ENCODE measurements at regions not wholly inside any gene's neighbourhood (a gene's known extent, or its start where the extent isn't known, plus 50 kb on each side); places are given as distances from the start of the nearest gene placed in this dataset.

DNA sequence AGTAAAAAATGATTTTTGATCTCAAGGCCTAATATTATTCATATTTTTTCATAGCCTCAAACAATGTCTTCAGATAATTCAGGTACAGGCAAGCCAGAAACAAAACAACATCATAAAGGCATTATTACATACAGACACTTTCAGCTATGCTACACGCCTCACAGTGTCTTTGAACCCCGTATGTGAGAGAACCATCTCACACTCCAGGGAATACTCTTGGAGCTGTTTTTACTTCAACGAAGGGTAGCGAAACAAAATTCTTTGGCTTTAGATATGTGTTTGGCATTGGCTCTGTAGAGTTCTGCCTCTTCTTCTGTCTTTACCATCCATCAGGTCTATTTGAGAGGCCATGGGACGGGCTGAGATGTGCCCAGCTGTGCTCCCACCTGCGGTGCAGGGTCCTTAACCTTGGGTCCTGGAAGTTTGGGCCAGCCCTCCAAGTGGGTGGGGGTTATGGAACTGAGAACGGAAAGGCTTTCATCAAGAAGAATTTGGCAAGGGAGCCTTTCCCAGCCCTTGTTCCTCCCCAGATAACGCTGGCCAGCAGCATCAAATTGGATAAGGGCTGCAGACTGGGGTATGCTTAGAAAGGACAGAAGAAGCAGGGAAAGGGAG lies 276.9 kb downstream of the TCF7L2 start:
- in situ Hi-C loops (cut with MboI) (no loop called here), intact Hi-C loops (cut with micrococcal nuclease) (no loop called here)
- CTCF ChIA-PET (ENCODE audit: low intra/inter-chr PET ratio): no interaction called here
- H3K79me2 ChIP-seq (ENCODE audit: control insufficient read depth, insufficient read depth, low read length): no peaks in the 10 kb centered on the region
- BruUV-seq (replicated peaks): no TSS peak
- 0 out of 2 replicates have a peak, but pooled peaks cover 3% of the 10 kb centered on the region for H4K20me1 ChIP-seq (replicated peaks; ENCODE audit: control insufficient read depth, insufficient read depth, low read length)
- DNase-seq (ENCODE audit: extremely low read depth in 1 of 4, low spot score in 3 of 4) (no peak), ATAC-seq (no peak), FAIRE-seq (no peak)
- H3K9ac ChIP-seq (ENCODE audit: insufficient read depth in 1 of 2, low read depth in 2 of 2, low read length in 2 of 2): no peak overlapping the region
- WGBS (ENCODE audit: insufficient coverage, low coverage, missing lambda C conversion rate): 1% methylated on average over 8 of the region's 8 CpGs
- H3K4me1 ChIP-seq (replicated peaks in 1 of 2; ENCODE audit: control insufficient read depth in 2 of 2, insufficient read depth in 2 of 2, low read length in 2 of 2): no peaks in the 10 kb centered on the region
- no peaks in the 10 kb centered on the region for H3K9me3 ChIP-seq (replicated peaks; ENCODE audit: control insufficient read depth, insufficient read depth, low read depth, low read length)
- POLR2A ChIA-PET: no interaction called here
- no peak overlapping the region for H3K4me3 ChIP-seq
- peaks cover 0 to 22% of the 10 kb centered on the region in 2 experiments; a peak in 3 of 5 replicates for H3K27me3 ChIP-seq (ENCODE audit: control insufficient read depth in 2 of 2, insufficient read depth in 2 of 2, low read length in 2 of 2)
- H3K4me2 ChIP-seq (ENCODE audit: insufficient read depth, low read length): no peak overlapping the region
- no peaks in the 10 kb centered on the region for H3K36me3 ChIP-seq (ENCODE audit: control insufficient read depth, insufficient read depth, low read length)
- H3K9me1 ChIP-seq (ENCODE audit: control insufficient read depth, insufficient read depth, low read length): no peaks in the 10 kb centered on the region
- H2AFZ ChIP-seq (ENCODE audit: low read depth, low read length): no peak overlapping the region
- no peak overlapping the region for H3K27ac ChIP-seq (ENCODE audit: extremely low read depth, low read depth, low read length)
- TF ChIP-seq ZKSCAN1 (IDR thresholded peaks at IDR 0.05; ENCODE audit: low read depth, low read length) (no peak), ZNF274 (IDR thresholded peaks at IDR 0.05; ENCODE audit: borderline replicate concordance, low read depth, low read length) (no peak), SMAD4 (CRISPR knock-in tag; conservative IDR thresholded peaks at IDR 0.05) (no peak), NFYB (IDR thresholded peaks at IDR 0.05; ENCODE audit: extremely low read depth, insufficient read length) (no peak), ZBED1 (IDR thresholded peaks at IDR 0.05) (no peak), PHF20 (IDR thresholded peaks at IDR 0.05; ENCODE audit: partially characterized antibody) (no peak), STAT5A (IDR thresholded peaks at IDR 0.05; ENCODE audit: borderline replicate concordance, low read length) (no peak), ZNF175 (CRISPR knock-in tag; IDR thresholded peaks at IDR 0.05; ENCODE audit: low read depth) (no peak), CBFA2T2 (conservative IDR thresholded peaks at IDR 0.05) (no peak), PYGO2 (tag; IDR thresholded peaks at IDR 0.05) (no peak), TFAM (CRISPR knock-in tag; conservative IDR thresholded peaks at IDR 0.05) (no peak)
- TF ChIP-seq, protein P1, sequence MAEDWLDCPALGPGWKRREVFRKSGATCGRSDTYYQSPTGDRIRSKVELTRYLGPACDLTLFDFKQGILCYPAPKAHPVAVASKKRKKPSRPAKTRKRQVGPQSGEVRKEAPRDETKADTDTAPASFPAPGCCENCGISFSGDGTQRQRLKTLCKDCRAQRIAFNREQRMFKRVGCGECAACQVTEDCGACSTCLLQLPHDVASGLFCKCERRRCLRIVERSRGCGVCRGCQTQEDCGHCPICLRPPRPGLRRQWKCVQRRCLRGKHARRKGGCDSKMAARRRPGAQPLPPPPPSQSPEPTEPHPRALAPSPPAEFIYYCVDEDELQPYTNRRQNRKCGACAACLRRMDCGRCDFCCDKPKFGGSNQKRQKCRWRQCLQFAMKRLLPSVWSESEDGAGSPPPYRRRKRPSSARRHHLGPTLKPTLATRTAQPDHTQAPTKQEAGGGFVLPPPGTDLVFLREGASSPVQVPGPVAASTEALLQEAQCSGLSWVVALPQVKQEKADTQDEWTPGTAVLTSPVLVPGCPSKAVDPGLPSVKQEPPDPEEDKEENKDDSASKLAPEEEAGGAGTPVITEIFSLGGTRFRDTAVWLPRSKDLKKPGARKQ (CRISPR knock-in tag; IDR thresholded peaks at IDR 0.05): no peak
- TF ChIP-seq, protein P2, sequence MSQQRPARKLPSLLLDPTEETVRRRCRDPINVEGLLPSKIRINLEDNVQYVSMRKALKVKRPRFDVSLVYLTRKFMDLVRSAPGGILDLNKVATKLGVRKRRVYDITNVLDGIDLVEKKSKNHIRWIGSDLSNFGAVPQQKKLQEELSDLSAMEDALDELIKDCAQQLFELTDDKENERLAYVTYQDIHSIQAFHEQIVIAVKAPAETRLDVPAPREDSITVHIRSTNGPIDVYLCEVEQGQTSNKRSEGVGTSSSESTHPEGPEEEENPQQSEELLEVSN (IDR thresholded peaks at IDR 0.05; ENCODE audit: borderline replicate concordance in 1 of 2, extremely low read depth in 1 of 2, insufficient read depth in 1 of 2, insufficient read length in 1 of 2, low read depth in 1 of 2, low read length in 1 of 2, poor library complexity in 1 of 2, severe bottlenecking in 1 of 2): no peak
- TF ChIP-seq, protein P3, sequence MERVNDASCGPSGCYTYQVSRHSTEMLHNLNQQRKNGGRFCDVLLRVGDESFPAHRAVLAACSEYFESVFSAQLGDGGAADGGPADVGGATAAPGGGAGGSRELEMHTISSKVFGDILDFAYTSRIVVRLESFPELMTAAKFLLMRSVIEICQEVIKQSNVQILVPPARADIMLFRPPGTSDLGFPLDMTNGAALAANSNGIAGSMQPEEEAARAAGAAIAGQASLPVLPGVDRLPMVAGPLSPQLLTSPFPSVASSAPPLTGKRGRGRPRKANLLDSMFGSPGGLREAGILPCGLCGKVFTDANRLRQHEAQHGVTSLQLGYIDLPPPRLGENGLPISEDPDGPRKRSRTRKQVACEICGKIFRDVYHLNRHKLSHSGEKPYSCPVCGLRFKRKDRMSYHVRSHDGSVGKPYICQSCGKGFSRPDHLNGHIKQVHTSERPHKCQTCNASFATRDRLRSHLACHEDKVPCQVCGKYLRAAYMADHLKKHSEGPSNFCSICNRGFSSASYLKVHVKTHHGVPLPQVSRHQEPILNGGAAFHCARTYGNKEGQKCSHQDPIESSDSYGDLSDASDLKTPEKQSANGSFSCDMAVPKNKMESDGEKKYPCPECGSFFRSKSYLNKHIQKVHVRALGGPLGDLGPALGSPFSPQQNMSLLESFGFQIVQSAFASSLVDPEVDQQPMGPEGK (CRISPR knock-in tag; IDR thresholded peaks at IDR 0.05; ENCODE audit: borderline replicate concordance): no peak
- TF ChIP-seq, protein P4, sequence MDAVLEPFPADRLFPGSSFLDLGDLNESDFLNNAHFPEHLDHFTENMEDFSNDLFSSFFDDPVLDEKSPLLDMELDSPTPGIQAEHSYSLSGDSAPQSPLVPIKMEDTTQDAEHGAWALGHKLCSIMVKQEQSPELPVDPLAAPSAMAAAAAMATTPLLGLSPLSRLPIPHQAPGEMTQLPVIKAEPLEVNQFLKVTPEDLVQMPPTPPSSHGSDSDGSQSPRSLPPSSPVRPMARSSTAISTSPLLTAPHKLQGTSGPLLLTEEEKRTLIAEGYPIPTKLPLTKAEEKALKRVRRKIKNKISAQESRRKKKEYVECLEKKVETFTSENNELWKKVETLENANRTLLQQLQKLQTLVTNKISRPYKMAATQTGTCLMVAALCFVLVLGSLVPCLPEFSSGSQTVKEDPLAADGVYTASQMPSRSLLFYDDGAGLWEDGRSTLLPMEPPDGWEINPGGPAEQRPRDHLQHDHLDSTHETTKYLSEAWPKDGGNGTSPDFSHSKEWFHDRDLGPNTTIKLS (IDR thresholded peaks at IDR 0.05; ENCODE audit: borderline replicate concordance, low read depth): no peak

Measured in K562 (cell line).